PFSK-1 (cell line): ENCODE measurements at regions not wholly inside any gene's neighbourhood (a gene's known extent, or its start where the extent isn't known, plus 50 kb on each side); places are given as distances from the start of the nearest gene placed in this dataset.

ENCODE experiments used
- FOXP2 ChIP-seq: optimal IDR thresholded peaks from 2 replicates; pipeline ENCODE3; 2011; ENCODE audit warnings: borderline replicate concordance, control low read depth, inconsistent platforms; ENCODE audit not compliant: insufficient read depth; ENCODE audit errors: extremely low read length, extremely low read depth
- POLR2AphosphoS5 ChIP-seq: IDR thresholded peaks from 2 replicates; pipeline ENCODE4 v1.6.1; 2012; ENCODE audit warnings: low read depth, mild to moderate bottlenecking, control low read depth, low read length, moderate library complexity
- SIN3A ChIP-seq: IDR thresholded peaks from 2 replicates; pipeline ENCODE4 v1.6.1; 2012; ENCODE audit warnings: mild to moderate bottlenecking, low read length, moderate library complexity, borderline replicate concordance; ENCODE audit not compliant: insufficient read depth
- TAF1 ChIP-seq: IDR thresholded peaks from 2 replicates; pipeline ENCODE4 v1.6.1; 2012; ENCODE audit warnings: low read length, control low read depth, borderline replicate concordance; ENCODE audit not compliant: insufficient read depth
- TF ChIP-seq, protein P1 (sequence below), 2 experiments: IDR thresholded peaks; 2 replicates each; pipeline versions ENCODE4 v1.6.1 to v1.8.0; 2011 to 2012; ENCODE audit warnings: low read depth in 2 of 2, low read length in 2 of 2, control low read depth in 1 of 2, inconsistent platforms in 1 of 2, mild to moderate bottlenecking in 1 of 2, moderate library complexity in 1 of 2; ENCODE audit not compliant: insufficient read depth in 1 of 2

DNA sequence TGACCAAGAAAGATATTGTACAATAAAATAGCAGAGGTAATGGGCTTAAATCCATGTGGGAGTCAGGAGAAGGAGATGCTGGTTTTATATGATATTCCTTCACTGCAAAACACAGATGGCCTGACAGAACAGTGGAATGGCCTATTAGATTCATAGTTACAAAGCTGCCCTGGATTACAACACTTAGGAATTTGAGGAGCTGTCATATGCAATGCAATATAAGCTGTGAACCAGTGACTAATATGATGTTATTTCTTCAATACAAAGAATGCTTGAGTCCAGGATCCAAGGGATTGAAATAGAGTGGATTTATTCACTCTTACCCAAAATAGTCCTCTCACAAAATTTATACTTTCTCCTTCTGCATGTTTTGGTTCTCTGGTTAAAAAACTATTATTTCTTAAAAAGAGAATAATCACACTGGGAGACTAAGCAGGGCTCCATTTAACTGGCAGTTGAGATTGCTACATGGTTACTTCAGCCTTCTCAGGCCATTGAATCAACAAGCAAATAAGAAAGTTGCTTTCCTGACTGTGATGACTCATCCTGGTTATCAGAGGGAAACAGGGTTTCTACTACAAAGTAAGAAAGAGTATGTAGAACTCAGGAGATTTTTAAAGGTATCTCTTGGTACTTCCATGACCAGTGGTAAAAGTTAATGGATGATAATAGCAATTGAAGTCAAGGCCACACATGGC, 79.8 kb upstream of the ZPLD1 start:
- no peak for TF ChIP-seq POLR2AphosphoS5
- TF ChIP-seq, protein P1, sequence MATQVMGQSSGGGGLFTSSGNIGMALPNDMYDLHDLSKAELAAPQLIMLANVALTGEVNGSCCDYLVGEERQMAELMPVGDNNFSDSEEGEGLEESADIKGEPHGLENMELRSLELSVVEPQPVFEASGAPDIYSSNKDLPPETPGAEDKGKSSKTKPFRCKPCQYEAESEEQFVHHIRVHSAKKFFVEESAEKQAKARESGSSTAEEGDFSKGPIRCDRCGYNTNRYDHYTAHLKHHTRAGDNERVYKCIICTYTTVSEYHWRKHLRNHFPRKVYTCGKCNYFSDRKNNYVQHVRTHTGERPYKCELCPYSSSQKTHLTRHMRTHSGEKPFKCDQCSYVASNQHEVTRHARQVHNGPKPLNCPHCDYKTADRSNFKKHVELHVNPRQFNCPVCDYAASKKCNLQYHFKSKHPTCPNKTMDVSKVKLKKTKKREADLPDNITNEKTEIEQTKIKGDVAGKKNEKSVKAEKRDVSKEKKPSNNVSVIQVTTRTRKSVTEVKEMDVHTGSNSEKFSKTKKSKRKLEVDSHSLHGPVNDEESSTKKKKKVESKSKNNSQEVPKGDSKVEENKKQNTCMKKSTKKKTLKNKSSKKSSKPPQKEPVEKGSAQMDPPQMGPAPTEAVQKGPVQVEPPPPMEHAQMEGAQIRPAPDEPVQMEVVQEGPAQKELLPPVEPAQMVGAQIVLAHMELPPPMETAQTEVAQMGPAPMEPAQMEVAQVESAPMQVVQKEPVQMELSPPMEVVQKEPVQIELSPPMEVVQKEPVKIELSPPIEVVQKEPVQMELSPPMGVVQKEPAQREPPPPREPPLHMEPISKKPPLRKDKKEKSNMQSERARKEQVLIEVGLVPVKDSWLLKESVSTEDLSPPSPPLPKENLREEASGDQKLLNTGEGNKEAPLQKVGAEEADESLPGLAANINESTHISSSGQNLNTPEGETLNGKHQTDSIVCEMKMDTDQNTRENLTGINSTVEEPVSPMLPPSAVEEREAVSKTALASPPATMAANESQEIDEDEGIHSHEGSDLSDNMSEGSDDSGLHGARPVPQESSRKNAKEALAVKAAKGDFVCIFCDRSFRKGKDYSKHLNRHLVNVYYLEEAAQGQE (IDR thresholded peaks at IDR 0.05; ENCODE audit: insufficient read depth in 1 of 2, low read depth in 2 of 2, low read length in 2 of 2), result no peak
- no peak for TF ChIP-seq SIN3A
- TF ChIP-seq TAF1, result no peak
- no peak for TF ChIP-seq FOXP2
